Activated CD8-positive, alpha-beta memory T cell treated with anti-CD3 and anti-CD28 coated beads for 24 hours (primary cell): ENCODE measurements at regions not wholly inside any gene's neighbourhood (a gene's known extent, or its start where the extent isn't known, plus 50 kb on each side); places are given as distances from the start of the nearest gene placed in this dataset.

ENCODE experiments used
- DNase-seq: peaks from one replicate; pipeline ENCODE4 v3.0.0-alpha.2; 2020

DNA sequence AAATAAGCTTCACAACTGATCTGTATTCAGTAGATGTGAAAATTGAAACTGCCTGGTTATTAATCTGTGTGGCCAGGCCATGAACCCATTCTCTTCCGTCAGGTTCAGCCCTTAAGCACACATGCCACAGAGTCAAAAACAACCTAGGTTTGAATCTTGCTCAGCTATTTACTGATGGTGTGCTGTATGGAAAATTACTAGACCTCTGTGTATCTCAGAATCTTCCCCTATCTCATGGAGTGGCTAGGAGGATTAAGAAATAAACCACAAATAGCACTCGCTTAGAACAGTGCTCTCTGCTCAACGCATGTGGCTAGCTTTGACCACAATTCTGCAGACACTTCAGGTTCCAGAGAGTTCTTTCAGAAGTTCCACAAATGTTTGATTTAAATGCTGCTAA lies 240.7 kb upstream of the PLEKHG7 start:
- DNase-seq: no peak

DNA sequence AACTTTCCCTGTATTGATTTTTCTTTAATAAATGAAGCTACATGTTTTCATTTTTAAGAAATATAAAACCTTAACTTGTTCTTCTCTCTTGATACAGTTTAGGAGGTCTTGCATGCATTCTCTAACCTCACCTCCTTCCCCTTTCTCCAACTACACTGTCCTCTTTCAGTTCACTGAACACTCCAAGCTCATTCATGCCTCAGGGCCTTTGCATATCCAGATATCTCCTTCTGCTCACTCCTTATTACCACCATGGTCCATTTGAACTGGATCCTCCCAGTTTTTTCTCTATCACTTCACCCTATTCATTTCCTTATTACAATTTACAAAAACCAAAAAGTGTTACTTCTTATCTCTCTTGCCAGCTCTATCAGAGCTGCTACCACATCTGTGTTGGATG lies 242.9 kb upstream of the PLEKHG7 start:
- DNase-seq: no peak

DNA sequence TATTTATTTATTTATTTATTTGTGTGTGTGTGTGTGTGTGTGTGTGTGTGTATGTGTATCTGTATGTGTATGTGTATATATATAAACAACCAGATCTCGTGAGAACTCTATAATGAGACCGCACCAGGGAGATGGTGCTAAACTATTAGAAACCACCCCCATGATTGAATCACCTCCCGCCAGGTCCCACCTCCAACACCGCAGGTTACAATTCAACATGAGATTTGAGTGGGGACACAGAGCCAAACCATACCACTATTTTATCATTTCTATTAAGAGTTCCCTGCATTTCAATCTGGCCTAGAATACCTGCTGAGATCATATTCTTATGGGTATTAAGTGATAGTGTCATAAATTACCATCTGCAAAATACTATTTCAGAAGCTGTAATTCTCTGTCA lies 243.8 kb upstream of the PLEKHG7 start:
- DNase-seq: no peak

DNA sequence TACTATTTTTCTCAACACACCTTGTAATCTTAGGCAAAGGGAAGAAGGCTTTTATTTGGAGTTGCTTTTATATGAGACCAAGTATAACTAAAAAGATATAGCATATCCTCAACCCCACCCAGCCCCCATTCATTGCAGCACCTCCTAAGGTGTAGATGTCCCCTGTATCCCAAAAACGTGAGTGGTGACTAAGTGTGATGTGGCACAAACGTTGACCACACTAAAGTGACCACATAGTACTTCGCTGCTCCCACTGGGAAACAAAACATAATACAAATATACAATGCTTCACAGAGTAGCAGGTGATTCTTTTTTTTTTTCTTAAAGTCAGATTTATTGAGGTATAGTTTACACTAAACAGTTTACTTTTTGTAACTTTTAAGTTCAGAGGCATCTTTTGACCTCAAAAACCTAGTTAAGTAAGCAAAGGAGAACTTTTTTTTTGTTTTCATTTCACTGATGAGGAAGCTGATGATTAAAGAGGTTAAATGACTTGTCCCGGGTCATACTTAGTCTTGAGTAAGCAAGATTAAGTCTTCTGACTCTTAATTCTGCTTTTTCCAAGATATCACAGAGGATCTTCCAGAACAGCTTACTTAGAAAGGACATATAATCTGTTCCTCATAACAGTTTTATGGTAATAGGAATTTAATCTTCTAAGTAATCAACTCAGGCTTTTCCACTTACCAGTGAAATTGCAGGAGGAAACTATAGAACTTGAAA lies 245.2 kb upstream of the PLEKHG7 start:
- no peak for DNase-seq

- no peak for DNase-seq
Observed at GRCh38 chr12:92452763-92453162, 250.0 kb upstream of the PLEKHG7 start.

DNA sequence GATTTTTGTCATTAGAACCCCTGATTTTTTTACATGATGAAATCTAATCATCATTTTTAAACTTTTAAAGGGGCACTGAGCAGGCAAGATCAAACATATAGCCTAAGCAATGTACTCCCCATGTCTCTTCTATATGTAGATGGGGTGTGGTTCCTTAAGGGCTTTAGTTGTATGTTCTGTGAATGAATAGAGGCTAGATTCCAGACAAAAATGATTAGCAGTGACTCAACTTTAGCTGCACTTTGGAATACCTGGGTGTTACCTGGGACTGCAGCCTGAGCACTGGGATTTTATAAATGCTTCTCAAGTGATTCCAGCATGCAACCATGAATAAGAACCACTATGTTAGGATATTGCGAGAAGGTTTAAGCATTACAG lies 256.7 kb upstream of the PLEKHG7 start:
- DNase-seq: no peak

- no peak for DNase-seq
Observed at GRCh38 chr12:92445253-92446082, 257.3 kb upstream of the PLEKHG7 start.

DNA sequence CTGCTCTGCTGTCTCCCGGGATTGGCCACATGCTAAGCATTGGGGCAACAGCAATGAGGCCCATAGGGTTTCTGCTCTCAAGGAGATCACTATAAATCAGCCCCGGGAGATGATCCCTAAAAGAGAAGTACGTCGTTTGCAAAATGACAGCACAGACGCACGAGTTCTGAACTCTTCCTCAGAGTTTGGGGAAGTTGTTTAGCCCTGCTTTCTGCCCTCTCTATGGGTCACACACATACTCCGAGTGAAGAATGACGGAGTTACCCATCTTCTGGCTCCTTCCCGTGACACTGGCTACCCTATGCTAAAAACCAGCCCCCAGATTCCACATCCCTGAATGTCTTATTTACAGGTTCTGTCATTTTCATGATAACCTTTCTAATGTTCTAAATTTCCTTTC lies 258.0 kb upstream of the PLEKHG7 start:
- no peak for DNase-seq

DNA sequence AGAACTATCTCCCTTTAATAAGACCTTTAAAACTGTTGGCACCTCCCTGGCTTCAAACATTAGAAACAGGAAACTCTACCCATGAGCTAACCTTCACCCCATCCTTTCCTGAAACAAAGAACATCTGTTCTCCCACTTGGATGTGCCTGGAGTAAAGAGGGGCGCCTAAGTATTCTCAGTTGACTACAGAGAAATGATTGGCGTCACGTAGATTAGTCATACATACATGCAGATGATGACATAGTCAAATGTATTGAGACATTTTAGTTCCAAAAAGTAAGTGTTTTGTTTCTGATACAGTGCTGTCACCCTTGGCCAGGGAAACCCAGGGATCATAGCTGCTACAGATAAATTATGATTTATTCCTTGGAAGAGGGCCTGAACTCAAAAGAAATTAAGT lies 260.0 kb upstream of the PLEKHG7 start:
- DNase-seq: no peak

GRCh38 chr12:92440072-92440471 lies 262.7 kb upstream of the PLEKHG7 start:
- DNase-seq: no peak

DNA sequence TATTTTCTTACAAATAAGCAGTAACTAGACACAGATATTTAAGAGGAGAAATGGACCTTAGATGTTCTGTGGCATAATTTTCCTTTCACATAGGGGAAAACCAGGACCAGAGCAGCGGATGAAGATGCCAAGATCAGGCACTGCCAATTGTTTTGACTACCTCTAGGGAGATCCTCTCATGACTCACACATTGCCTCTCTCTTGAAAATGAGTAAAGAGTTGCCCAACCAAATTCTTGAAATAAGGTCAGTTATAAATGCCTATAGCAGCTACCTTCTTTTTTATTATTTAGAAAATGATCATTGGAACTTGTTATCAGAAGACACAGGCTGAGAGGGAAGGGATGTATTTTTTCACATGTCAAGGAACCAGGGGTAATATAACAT lies 263.4 kb upstream of the PLEKHG7 start:
- no peak for DNase-seq

- DNase-seq: no peak
Observed at GRCh38 chr12:92438641-92439419, 264.0 kb upstream of the PLEKHG7 start.

DNA sequence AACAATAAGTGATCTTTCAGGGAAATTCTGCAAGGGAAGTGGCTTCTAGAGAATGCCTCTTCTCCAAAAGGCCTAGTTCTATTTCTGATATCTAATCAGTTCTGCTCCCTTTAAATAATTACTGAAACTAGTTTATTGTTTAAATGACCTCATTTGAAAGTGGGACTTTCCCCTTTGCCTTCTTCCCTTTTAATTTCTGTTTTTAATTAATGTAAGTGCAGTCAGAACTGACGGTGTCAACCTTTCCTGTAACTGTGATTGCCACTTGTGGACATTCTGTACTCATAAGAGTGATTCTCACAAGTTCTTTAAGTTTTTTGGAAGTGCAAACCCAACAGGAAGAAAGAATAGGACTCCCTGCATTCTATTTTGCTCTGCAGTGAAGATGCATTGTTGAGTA lies 265.3 kb upstream of the PLEKHG7 start:
- no peak for DNase-seq

DNA sequence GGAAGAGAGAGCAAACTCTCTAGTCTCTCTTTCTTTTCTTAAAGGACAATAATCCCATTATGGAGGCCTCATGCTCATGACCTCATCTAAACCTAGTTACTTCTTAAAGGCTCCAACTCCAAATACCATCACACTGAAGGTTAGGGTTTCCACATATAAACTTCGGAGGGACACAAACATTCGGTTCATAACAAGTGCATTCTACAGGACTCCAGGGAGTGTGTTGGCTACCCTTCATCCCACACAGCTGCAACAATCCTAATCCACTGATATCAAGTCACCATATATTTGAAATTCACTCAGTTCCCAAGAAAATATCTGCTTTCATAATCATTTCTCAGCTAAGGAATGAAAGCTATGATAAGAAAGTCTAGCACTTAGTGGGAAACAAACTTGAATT lies 265.9 kb upstream of the PLEKHG7 start:
- DNase-seq: no peak

GRCh38 chr12:92434607-92435025 lies 268.2 kb upstream of the PLEKHG7 start:
- DNase-seq: no peak

DNA sequence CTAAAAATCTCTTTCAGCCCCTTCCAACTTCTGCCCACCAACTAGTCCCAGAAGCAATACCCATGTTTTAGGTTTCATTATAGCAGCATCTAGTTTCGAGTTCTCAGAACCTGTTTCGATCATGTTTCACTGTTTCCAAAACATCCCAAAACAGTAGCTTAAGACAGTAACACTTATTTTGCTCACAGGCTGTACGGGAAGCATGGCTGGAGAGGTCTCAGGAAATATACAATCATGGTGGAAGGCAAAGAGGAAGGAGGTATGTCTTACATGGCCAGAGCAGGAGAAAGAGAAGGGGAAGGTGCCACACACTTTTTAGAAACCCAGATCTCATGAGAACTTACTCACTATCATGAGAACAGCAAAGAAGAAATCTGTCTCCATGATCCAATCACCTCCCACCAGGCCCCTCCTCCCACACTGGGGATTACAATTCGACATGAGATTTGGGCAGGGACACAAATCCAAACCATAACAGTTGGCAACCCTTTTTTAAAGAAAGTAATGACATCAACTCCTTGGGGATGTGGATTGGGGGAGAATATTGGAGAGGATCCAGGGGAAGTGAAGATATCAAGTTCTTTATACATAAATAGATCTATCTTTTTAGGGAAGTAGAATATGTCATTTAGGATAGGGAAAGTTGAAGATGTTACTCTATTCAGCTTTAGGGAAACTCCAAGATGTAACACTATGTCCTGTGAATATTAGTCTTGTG lies 269.9 kb upstream of the PLEKHG7 start:
- no peak for DNase-seq

DNA sequence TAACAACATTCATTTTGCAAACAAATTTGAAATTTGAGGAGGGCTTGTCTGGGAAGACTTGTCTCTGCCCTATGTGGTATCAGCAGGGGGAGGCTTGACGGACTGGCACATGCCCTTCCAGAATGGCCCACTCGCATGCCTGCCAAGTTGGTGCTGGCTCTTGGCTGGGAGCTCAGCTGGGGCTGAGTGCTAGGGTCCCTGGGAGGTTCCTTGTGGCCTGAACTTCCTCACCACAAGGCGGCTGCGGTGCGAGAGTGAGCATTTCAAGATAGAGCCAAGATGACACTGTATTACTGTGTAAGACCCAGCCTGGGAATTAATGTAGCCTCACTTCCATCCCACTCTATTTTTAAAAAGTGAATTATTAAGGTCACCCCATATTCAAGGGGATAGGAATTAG lies 271.6 kb upstream of the PLEKHG7 start:
- DNase-seq: no peak

- DNase-seq: no peak
Observed at GRCh38 chr12:92426332-92426731, 276.5 kb upstream of the PLEKHG7 start.

DNA sequence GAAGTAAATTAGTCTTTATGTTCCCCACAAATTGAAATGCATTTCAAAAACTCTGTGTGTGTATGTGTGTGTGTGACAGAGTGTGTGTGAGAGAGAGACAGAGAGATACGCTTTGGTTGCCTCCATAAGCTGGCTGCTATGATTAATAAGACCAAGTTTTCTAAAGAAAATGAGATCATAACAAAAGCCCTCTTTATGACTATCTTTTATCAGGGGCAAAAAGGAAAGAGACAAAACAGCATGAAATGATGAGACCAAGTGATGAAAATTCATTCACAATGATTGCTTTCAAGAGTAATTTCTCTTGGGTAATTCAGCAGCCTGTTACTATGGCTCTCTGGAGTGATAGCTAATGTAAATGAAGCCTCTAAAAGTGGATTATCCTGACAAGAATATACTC lies 277.6 kb upstream of the PLEKHG7 start:
- no peak for DNase-seq

DNA sequence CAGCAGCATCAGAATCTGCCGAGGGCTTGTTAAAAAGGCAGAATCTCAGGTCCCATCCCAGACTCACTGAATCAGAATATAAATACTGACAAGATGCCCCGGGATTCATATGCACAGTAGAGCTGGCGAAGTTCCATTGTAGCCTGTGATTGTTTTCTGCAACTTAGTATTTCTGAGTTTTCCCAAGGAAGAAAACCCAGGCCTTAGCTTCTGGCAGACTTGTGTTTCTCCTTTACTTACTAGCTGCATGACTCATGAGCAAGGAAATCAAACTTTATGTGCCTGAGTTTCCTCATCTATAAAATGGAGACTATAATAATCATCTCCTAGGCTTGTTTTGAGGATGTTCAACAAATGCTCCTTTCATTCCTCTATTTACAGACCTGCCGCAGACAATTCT lies 278.5 kb upstream of the PLEKHG7 start:
- no peak for DNase-seq

DNA sequence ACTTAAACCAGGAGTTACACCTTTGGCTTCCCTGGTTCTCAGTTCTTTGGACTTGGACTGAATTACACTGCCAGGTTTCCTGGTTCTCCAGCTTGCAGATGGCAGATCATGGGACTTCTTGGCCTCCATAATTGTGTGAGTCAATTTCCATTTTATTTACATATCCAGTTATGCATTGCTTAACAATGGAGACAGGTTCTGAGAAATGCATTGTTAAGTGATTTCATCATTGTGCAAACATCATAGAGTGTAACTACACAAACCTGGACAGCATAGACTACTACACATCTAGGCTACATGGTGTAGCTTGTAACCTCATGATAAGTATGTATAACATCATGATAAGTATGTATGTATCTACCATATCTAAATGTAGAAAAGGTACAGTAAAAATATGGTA lies 276.1 kb upstream of the BTG1 start:
- DNase-seq: no peak

DNA sequence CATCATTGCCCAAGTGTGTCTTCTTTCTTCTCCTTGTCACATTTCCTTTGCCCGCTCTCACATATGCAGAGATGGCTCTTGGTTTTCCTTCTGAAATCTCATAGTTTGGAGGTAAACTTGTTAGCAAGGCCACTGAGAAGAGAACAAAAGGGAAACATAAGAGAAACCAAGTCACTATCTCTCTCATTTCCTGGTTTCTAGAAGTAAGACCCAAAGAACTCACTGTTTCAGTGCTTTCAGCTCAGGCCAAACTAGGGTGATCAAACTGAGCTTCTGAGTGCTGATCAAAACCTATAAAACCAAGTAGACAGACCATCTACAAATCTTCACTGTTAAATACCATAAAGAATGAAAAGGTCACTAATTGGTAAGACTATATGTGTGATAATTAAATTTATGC lies 275.4 kb upstream of the BTG1 start:
- no peak for DNase-seq

DNA sequence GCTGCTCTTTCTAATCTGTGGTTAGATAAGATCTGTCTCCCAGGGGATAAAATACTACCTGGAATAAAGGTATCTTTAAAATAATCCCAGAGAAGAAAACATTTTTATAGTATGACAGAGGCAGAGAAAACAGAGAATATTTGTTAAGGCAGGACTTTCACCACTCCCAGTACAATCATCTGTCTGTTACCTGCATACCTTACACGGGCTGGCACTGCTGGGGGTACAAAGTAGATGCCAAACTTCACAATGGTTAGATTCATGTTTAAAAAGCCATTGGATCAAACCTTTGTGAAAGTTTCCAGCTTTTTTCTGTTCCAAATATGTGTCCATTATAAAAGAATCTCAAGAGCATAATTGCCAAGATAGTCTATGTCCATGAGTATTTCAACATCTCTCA lies 273.6 kb upstream of the BTG1 start:
- DNase-seq: no peak
